HG02759 (cell line): ENCODE measurements at regions not wholly inside any gene's neighbourhood (a gene's known extent, or its start where the extent isn't known, plus 50 kb on each side); places are given as distances from the start of the nearest gene placed in this dataset.

Experiments used
- ATAC-seq: cut with Tn5 transposase; IDR thresholded peaks from one replicate; pipeline ENCODE4 v1.9.1; 2021; ENCODE audit warnings: mild to moderate bottlenecking, moderate library complexity; ENCODE audit not compliant: unreplicated experiment

GRCh38 chr13:44169018-44169911 is 204.4 kb upstream of the SERP2 start:
- no peak for ATAC-seq

GRCh38 chr13:44170731-44171130 is 202.9 kb upstream of the SERP2 start:
- ATAC-seq: no peak

DNA sequence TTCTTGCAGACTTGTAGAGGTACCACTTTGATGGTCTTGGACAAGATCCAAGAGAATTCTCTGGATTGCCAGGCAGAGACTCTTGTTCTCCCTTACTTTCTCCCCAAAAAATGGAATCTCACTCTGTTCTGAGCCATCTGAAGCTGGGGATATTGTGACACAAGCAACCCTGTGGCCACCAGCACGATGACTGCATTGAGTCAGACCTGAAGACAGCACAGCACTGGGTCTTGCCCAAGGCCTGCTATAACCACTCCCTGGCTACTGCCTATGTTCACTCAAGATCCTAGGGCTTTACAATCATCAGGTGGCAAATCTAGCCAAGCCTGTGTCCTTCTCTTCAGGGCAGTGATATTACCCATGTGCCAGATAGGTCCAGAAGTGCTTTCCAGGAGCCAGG is 202.5 kb upstream of the SERP2 start:
- no peak for ATAC-seq

DNA sequence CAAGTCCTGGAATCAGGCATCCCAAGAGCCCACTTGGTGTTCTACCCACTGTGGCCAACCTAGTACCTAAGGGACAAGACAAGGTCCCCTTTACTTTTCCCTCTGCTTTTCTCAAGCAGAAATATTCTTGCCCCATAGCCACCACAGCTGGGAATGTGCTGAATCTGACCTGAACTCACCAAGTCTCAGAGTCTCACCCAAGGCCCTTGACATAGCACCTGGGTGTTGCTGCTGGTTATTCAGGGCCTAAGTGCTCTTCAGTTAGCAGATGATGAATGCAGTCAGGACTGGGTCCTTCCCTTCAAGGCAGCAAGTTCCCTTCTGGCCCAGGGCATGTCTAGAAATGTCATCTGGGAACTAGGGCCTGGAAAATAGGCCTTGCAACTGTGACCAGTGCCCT is 201.8 kb upstream of the SERP2 start:
- no peak for ATAC-seq

DNA sequence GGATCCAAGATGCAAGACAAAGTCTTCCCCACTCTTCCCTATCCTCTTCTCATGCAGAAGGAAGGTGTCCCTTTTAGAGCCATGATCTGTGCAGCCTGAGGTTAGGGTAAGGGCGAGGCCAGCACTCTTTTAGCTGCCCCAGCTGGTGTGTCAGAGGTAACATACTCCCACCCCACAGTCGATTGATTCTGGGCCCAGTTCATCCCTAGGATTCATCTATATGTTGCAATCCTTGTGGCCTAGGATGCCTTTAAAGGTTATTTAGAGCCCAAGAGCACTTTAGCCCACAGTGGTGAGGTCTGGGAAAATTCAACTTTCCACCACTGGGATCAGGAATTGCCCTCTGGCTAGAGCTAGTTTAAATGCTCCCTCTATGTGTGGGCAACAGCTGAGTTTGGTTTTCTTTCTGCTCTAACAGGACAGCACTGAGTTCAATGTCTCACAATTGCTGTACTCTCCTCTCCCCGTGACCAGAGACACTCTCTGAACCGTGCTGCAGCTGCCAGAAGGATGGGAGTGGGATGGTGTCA is 201.3 kb upstream of the SERP2 start:
- no peak for ATAC-seq

DNA sequence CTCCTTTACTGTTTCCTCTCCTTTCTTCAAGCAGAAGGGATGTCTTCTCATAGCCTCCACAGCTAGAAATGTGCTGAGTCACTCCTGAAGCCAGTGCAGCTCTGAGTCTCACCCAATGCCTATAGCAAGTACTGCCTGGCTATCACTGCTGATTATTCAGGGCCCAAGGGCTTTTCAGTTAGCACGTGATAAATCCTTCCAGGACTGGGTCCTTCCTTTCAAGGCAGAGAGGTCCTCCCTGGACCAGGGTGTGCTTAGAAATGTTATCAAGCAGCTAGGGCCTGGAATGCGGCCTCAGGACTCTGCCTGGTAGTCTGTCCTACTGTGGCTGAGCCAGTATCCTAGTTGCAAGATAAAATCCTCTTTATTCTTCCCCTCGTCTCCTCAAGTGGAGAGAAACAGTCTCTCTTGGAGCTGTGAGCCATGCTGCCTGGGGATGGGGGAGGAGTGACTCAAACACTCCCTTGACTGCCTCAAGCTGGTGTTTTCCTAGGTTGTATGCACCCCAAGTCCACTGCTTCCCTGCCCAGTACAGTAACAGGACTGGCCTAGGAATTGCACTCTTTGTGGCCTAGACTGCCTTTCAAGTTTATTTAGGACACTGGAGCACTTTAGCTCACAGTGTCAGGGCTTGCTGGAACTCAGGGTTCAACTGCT is 198.7 kb upstream of the SERP2 start:
- ATAC-seq: no peak

DNA sequence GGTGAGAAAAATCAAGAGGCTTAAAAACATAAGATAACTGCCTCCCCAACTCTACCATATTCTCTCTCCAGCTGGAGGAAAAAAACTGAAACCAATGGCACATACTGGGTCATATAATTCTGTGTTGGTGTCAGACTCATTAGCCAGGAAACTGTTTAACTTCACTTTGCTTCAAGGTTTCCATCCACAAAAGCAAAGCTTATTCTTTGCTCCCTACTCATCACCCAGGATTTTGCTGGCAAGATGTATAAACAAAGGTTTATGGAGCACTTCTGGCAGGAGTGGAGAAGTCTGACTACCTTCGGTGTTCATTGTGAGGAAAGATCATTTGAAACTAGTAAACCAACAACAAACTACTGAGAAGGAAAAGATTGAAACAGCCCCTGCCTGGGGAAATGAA is 197.5 kb upstream of the SERP2 start:
- ATAC-seq: no peak

DNA sequence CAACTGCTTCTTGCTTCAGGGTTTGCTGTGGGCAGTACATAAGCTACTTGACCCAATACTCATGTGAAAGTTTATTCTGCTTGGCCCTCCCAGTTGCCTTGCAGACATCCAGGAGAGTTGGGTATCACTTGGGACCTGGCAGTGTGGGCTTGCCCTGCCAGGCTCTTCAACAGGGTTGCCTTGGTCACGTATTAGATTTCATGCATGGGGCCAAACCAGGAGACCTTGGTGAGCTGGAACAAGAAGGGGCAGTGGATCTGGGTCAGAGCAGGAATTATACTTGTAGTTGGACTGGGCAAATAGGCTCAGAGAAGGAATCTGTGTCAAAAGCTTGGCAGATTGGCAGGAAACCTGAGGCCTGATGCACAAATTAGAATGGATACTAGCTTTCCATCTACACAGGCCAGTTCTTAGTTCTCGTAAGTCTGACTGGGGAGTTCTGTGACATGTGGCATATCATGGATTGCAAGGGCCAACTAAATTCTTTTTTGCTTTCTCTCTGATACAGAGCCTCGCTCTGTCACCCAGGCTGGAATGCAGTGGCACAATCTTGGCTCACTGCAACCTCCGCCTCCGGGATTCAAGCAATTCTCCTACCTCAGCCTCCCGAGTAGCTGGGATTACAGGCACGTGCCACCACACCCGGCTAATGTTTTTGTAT is 192.6 kb upstream of the SERP2 start:
- ATAC-seq: no peak

- ATAC-seq: no peak
These were observed 191.7 kb upstream of the SERP2 start for GRCh38 chr13:44181931-44182330.

DNA sequence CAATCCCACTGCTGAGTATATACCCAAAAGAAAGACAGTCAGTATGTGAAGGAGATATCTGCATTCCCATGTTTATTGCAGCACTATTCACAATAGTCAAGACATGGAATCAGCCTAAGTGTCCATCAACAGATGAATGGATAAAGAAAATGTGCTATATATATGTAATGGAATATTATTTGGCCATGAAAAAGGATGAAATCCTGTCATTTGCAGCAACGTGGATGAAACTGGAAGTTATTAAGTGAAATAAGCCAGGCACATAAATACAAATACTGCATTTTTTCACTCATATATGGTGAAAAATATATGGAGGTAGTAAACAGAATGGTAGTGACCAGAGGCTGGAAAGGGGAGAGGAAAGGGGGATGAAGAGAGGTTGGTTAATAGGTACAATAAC is 188.9 kb upstream of the SERP2 start:
- ATAC-seq: no peak

- no peak for ATAC-seq
These were observed 185.4 kb upstream of the SERP2 start for GRCh38 chr13:44188257-44188656.

- no peak for ATAC-seq
These were observed 184.5 kb upstream of the SERP2 start for GRCh38 chr13:44189085-44189484.

DNA sequence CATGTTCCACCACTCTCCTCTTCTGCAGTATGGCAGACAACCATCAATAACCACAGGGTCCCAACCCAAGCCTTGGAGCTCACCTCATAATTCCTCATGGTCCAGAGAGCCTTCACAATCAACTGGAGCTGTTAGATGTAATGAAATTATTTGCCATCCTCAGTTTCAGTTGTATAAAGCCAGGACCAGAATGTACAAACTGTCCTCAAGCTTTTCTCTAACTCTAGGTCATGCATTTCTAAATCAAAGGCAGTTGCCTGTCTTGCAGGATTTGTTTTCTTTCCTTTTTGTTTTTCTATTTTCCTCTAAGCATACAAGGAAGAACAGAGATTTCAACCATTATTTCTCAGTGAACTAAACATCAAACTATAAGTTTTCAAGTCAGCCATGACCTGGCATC is 182.5 kb upstream of the SERP2 start:
- ATAC-seq: no peak

DNA sequence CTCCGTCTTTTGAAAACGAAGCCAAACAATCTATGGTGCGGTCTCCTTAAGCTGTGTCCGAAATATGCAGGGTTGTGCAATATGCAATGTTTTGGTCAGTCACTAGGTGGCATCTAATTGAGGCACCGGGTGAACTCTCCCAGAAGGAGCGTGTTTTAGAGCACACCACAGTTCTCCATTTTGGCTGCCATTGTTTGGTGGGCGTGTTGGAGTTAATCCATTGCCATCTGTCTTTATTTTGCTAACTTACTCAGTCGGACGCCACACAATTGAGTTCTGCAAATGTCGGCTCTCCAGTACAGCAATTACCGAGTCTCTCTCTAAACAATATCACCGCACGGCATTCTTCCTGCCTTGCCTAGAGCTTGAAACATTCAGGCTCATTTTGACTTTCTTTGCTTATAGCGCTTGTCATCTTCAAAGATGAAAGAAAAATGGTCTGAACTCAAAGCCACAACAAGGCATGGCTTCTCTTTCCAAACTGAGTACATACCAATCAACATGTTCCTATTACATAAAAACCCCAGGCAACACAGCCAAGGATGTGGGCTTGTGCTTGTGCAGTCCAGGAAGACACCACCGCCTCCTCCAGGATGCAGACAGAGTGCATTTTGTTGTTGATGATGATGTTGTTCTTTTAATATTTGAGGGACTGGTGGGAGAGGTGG is 182.0 kb upstream of the SERP2 start:
- no peak for ATAC-seq

DNA sequence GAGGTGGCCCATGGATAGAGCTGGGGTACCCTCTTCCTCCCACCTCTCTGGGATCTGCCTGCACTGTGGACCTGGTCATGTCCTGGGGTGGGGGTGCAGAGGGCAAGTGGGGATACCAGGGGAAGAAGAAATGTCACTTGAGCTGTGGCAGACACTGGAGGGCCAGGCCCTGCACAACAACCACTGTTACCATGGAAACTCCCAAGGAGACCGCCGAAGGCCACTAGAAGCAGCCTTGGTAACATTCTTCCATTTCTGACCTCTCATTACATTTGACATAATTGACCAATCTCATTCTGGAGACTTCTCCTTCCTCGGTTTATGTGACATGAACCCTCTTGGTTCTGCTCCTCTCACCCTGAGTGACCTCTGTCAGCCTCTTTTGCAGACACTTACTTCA is 179.9 kb upstream of the SERP2 start:
- no peak for ATAC-seq

DNA sequence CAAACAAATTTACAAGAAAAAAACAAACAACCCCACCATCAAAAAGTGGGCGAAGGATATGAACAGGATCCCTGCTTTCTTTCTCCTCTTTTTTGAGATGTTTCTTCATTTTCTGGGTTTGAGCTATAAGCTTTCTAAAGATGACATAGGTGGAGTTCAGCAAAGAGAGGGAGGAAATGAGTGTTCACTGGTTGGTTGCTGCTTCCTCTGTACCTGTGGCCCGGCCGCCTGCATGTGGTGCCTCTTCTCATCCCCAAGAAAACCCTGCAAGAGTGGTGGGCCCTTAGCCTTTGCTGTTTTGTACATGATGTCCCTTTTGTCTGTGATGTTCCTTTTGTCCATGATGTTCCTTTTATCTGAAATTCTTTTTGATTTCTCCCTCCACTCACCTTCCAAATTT is 178.4 kb upstream of the SERP2 start:
- no peak for ATAC-seq

DNA sequence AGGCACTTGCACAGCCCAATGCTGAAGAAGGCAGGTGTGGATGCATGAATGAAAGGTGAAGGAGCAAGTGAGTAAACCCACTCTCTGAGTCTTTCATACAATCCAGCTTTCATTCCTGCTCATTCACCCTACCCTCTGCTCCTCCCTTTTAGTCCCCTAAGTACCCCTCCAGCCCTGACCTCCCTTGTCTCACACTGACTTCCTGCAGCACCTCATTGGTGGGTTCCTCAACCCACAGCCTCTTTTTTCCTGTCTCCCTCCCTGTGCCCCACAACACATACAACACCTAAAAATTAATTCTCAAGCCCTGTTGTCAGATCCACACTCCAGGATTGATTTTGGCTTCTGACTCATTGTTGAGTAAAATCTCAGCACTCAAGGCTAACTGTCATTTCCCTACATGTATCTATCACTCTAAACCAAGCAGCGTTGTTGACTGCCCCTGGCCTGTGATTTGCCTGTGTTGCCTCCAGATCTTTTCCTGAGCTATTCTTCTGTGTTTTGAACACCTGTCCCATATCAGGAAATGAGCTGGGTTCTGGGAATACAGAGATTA is 177.3 kb upstream of the SERP2 start:
- no peak for ATAC-seq

- peak; percentile 95 for ATAC-seq
These were observed 175.5 kb upstream of the SERP2 start for GRCh38 chr13:44197791-44198770.

GRCh38 chr13:44198826-44199225 is 174.8 kb upstream of the SERP2 start:
- no peak for ATAC-seq
